D721Med (cell line): ENCODE measurements at regions not wholly inside any gene's neighbourhood (a gene's known extent, or its start where the extent isn't known, plus 50 kb on each side); places are given as distances from the start of the nearest gene placed in this dataset.

Experiments
- DNase-seq: peaks from one replicate; pipeline ENCODE4 v3.0.0; 2011; ENCODE audit warnings: low spot score; ENCODE audit not compliant: insufficient read length
- FAIRE-seq: peaks from 2 replicates; lab custom pipeline; 2011; peaks lifted over from hg19 to GRCh38; lab: Jason Lieb, UNC
- TF ChIP-seq, protein P1 (sequence below): IDR thresholded peaks from 2 replicates; pipeline ENCODE4 v1.5.1; 2012; ENCODE audit warnings: mild to moderate bottlenecking, control low read depth; ENCODE audit not compliant: insufficient read depth; ENCODE audit errors: missing control alignments

DNA sequence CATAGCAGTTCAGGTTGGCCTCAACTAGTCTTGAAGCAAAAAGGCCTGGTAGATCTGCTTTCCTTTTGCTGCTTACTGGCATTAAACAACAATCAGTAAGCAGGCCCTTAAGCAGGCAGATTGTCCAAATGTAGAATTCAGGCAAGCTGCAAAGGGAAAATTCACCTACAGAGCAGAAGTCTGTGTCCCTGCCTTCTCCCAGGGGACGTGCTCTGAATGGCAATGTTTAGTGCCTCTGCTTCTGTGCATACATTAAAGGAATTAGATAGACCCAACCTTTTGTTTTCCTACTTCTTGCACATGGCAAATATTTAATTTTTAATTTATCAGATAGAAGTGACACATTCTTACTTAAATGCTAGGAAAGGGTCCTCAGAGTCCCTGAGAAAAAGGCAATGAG lies 328.8 kb upstream of the PIK3R1 start:
- DNase-seq, result no peak
- no peak for FAIRE-seq
- TF ChIP-seq, protein P1, sequence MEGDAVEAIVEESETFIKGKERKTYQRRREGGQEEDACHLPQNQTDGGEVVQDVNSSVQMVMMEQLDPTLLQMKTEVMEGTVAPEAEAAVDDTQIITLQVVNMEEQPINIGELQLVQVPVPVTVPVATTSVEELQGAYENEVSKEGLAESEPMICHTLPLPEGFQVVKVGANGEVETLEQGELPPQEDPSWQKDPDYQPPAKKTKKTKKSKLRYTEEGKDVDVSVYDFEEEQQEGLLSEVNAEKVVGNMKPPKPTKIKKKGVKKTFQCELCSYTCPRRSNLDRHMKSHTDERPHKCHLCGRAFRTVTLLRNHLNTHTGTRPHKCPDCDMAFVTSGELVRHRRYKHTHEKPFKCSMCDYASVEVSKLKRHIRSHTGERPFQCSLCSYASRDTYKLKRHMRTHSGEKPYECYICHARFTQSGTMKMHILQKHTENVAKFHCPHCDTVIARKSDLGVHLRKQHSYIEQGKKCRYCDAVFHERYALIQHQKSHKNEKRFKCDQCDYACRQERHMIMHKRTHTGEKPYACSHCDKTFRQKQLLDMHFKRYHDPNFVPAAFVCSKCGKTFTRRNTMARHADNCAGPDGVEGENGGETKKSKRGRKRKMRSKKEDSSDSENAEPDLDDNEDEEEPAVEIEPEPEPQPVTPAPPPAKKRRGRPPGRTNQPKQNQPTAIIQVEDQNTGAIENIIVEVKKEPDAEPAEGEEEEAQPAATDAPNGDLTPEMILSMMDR, result no peak

DNA sequence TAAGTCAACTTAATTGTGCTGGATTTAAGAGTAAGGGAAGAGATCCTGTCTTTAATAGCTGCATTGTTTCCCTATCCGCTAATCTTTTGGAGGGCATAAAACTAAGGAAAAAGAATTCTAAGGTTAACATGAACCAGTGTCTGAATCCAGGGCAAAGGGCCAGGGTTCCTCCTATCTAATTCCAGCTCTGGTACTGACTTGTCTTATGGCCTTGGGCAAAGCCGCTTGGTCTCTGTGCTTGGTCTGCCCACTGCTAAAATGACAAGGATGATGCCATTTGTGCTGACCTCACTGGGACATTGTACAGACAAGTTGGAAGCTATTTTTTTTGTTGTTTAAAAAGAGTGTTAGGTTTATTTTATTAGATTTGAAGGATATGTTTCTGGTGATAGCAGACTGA lies 334.7 kb upstream of the PIK3R1 start:
- no peak for DNase-seq
- TF ChIP-seq, protein P1, result no peak
- no peak for FAIRE-seq

DNA sequence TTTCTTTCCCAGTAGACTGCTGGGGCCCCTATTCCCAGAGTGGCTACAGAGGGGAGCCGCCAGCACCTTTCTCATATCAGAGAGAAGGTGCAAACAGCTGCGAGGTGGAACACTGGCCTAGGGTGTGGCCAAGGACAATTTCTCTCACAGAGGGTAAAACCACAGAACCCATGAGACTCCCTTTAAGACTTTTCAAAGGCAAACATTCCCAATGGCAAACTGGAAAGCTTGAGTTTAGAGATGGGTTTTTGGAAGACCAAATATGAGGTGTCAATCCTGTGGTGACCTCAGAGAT lies 335.1 kb upstream of the PIK3R1 start:
- FAIRE-seq (no peak), DNase-seq (no peak)
- TF ChIP-seq, protein P1, result no peak

DNA sequence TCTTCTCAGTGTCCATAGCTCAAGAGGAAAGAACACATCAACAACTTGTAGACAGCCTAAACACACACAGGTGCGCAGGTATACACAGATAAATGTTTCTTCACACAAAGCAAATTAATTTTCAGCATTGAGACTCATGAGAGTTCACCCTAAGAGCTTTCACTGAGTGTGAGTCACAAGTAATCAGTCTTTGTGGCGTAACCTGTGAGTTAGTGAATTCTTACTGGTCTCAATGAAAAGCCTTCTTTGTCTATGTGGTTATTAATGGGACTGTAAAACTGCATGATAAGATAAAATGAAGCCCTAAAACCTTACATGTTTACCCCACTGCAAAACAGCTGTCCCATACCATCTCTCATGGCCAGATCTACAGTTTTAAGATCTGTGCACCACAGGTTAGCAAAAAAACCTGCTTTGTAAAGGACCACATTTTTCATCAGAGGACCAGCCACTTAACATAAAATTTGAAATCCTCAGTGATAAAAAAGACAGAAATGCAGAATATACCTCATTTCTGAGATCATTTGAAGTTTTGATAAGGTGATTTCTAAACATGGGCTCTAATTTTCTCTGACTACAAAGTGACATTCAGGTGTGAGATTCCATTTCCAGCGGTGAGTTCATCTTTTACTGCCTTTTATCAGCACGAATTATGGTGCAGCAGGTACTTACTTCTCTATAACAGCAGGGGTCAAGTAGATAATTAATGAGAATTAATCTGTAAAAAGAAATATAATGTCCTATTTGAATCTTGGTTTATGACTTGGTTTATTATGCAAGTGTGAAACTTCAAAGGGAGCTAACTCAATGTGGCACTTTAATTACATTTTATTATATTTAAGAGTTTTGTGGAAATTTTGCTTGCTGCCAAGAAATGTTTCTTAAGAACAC lies 335.7 kb upstream of the PIK3R1 start:
- FAIRE-seq (no peak), DNase-seq (no peak)
- TF ChIP-seq, protein P1, result no peak

DNA sequence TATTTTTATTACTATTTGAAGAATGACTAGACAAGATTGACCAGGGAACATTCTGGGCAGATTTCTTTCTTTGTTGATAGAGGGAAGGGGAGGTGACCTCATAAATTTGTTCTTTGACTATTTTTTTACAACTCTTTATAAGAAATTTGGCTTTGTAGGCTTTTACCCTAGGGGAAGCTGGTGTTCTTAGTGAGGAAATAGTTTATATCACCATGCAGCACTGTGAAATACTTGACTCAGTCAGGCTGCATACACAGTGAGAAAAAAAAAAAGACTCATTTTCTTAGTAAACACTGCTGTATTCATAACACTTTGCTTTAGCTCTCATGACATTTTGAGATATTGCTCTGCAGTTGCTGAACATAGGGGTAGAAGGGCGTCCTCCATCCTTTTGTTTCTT lies 336.6 kb upstream of the PIK3R1 start:
- TF ChIP-seq, protein P1, result no peak
- FAIRE-seq (no peak), DNase-seq (no peak)

DNA sequence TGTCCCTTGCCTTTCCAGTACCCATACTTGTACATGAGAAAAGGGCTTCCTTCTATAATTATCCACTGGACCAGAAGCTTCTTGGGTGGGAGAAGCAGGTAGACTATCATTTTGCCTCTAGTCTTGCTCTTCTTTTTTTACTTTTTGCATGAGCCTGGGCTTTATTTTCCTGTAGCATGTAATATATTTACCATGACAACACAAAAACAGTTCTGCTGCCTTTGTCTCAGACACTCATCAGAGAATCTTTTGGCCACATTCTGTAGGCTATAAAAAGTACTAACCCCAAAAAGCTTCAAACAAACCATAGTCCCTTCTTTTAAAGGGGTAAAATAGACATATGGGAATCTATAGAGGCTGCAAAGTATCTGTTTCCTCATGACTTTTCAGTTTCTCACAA lies 339.2 kb upstream of the PIK3R1 start:
- FAIRE-seq (no peak), DNase-seq (no peak)
- TF ChIP-seq, protein P1, result no peak

DNA sequence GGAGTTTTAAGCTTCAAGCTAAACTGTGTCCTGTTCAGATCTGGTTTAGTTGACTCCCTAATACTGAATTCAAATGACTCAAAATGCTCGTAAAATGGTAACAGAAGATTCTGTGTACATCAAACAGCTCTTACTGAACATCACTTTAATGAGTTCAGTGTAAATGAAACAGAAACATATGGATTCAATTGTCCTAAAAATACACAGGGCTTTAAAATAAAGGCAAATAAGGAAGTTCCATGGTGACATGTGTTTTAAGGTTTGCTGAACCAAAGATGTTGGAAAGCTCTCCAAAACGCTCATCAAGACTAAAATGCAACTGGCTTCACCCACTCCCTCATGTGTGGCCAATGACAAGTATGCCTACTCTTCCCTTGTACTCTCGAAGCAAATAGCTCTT lies 340.0 kb upstream of the PIK3R1 start:
- TF ChIP-seq, protein P1, result no peak
- no peak for DNase-seq

More for the DNA sequence above, 340.0 kb upstream of the PIK3R1 start:
- no peak for FAIRE-seq
